ENCODE measurements at regions not wholly inside any gene's neighbourhood (a gene's known extent, or its start where the extent isn't known, plus 50 kb on each side); places are given as distances from the start of the nearest gene placed in this dataset.

- TF ChIP-seq EZH2 (IDR thresholded peaks at IDR 0.05): no peak
- TF ChIP-seq POLR2AphosphoS5 (IDR thresholded peaks at IDR 0.05; ENCODE audit: borderline replicate concordance, low read depth, low read length): no peak
Observed at GRCh38 chr11:27244900-27245299, 118.1 kb downstream of the CCDC34 start.

All from SK-N-MC (cell line).